MM.1S (cell line): ENCODE measurements at regions not wholly inside any gene's neighbourhood (a gene's known extent, or its start where the extent isn't known, plus 50 kb on each side); places are given as distances from the start of the nearest gene placed in this dataset.

Source experiments
- CTCF ChIP-seq: fragments of 300-600 bp; sonication (generic); IDR thresholded peaks from 2 replicates; pipeline ENCODE4 v1.5.1; 2016; ENCODE audit warnings: antibody characterized with exemption, low read length, mixed read lengths
- EZH2 ChIP-seq: fragments of 300-600 bp; sonication (generic); optimal IDR thresholded peaks from 2 replicates; pipeline ENCODE3; 2017; ENCODE audit warnings: low read depth, mild to moderate bottlenecking, antibody characterized with exemption, low read length, mixed read lengths
- EZH2phosphoT487 ChIP-seq: fragments of 300-600 bp; sonication (generic); IDR thresholded peaks from 2 replicates; pipeline ENCODE4 v1.6.1; 2018; ENCODE audit warnings: antibody characterized with exemption, low read length

GRCh38 chr20:59451066-59451630 is 150.7 kb downstream of the EDN3 start:
- TF ChIP-seq CTCF: no peak
- TF ChIP-seq EZH2phosphoT487: no peak
- no peak for TF ChIP-seq EZH2
